ENCODE measurements at regions not wholly inside any gene's neighbourhood (a gene's known extent, or its start where the extent isn't known, plus 50 kb on each side); places are given as distances from the start of the nearest gene placed in this dataset.
"Not testable (repeated sequence)": the region's sequence is repeated elsewhere in the genome, so short reads cannot be mapped to it uniquely, and the experiment has no call there.

- no peak for DNase-seq
Observed at GRCh38 chr6:76839505-76839904, 623.8 kb downstream of the HTR1B start.

- no peak for DNase-seq
Observed at GRCh38 chr6:76837564-76837963, 625.7 kb downstream of the HTR1B start.

GRCh38 chr6:76835695-76836094, 627.6 kb downstream of the HTR1B start:
- no peak for DNase-seq

GRCh38 chr6:76835293-76835692, 628.0 kb downstream of the HTR1B start:
- DNase-seq = no peak

- DNase-seq = no peak
Observed at GRCh38 chr6:76834399-76834798, 628.9 kb downstream of the HTR1B start.

- no peak for DNase-seq
Observed at GRCh38 chr6:76831299-76831698, 632.0 kb downstream of the HTR1B start.

- DNase-seq = not testable (repeated sequence)
Observed at GRCh38 chr6:76823578-76823977, 639.7 kb downstream of the HTR1B start.

- DNase-seq = no peak
Observed at GRCh38 chr6:76818451-76818850, 644.8 kb downstream of the HTR1B start.

- DNase-seq = no peak
Observed at GRCh38 chr6:76817429-76817828, 645.9 kb downstream of the HTR1B start.

- DNase-seq = no peak
Observed at GRCh38 chr6:76814496-76815458, 648.5 kb downstream of the HTR1B start.

GRCh38 chr6:76810286-76810685, 653.0 kb downstream of the HTR1B start:
- no peak for DNase-seq

- DNase-seq = no peak
Observed at GRCh38 chr6:76803038-76803580, 660.2 kb downstream of the HTR1B start.

GRCh38 chr6:76792394-76792793, 670.9 kb downstream of the HTR1B start:
- DNase-seq = peak; percentile 74

- DNase-seq = peak; percentile 17
Observed at GRCh38 chr6:76790881-76791280, 672.4 kb downstream of the HTR1B start.

GRCh38 chr6:76790045-76790796, 673.1 kb downstream of the HTR1B start:
- DNase-seq = no peak

- no peak for DNase-seq
Observed at GRCh38 chr6:76789580-76789979, 673.7 kb downstream of the HTR1B start.

- no peak for DNase-seq
Observed at GRCh38 chr6:76788155-76788554, 675.1 kb downstream of the HTR1B start.

GRCh38 chr6:76779068-76779467, 684.2 kb downstream of the HTR1B start:
- no peak for DNase-seq

GRCh38 chr6:76776876-76777275, 686.4 kb downstream of the HTR1B start:
- DNase-seq = no peak

- DNase-seq = no peak
Observed at GRCh38 chr6:76774781-76775384, 688.4 kb downstream of the HTR1B start.

GRCh38 chr6:76772951-76773350, 690.3 kb downstream of the HTR1B start:
- no peak for DNase-seq

- no peak for DNase-seq
Observed at GRCh38 chr6:76771059-76771634, 692.1 kb downstream of the HTR1B start.

- no peak for DNase-seq
Observed at GRCh38 chr6:76770281-76770680, 693.0 kb downstream of the HTR1B start.
